NOMO-1 (cell line): ENCODE measurements at regions not wholly inside any gene's neighbourhood (a gene's known extent, or its start where the extent isn't known, plus 50 kb on each side); places are given as distances from the start of the nearest gene placed in this dataset.

ENCODE experiments used
- DNase-seq, 2 experiments: peaks; one replicate each; lab custom pipeline; 2025; ENCODE audit not compliant: unreplicated experiment in 2 of 2; lab: John Stamatoyannopoulos, UW

GRCh38 chr16:73505577-73505976, 457.6 kb upstream of the ZFHX3 start:
- DNase-seq, result no peak

GRCh38 chr16:73504591-73505575, 457.0 kb upstream of the ZFHX3 start:
- DNase-seq, result no peak

- no peak for DNase-seq
Measured at GRCh38 chr16:73503093-73503492, 455.2 kb upstream of the ZFHX3 start.

- DNase-seq, result no peak
Measured at GRCh38 chr16:73499276-73499675, 451.3 kb upstream of the ZFHX3 start.

- DNase-seq, result no peak
Measured at GRCh38 chr16:73485880-73486279, 438.0 kb upstream of the ZFHX3 start.

- DNase-seq, result no peak
Measured at GRCh38 chr16:73483934-73484711, 436.2 kb upstream of the ZFHX3 start.

GRCh38 chr16:73483076-73483791, 435.3 kb upstream of the ZFHX3 start:
- DNase-seq, result no peak

- DNase-seq, result no peak
Measured at GRCh38 chr16:73482310-73482709, 434.4 kb upstream of the ZFHX3 start.

GRCh38 chr16:73480381-73480780, 432.5 kb upstream of the ZFHX3 start:
- DNase-seq, result no peak

- no peak for DNase-seq
Measured at GRCh38 chr16:73473713-73474112, 425.8 kb upstream of the ZFHX3 start.

- no peak for DNase-seq
Measured at GRCh38 chr16:73464834-73465233, 416.9 kb upstream of the ZFHX3 start.

GRCh38 chr16:73459586-73459985, 411.7 kb upstream of the ZFHX3 start:
- DNase-seq, result no peak

- DNase-seq, result no peak
Measured at GRCh38 chr16:73457851-73458250, 409.9 kb upstream of the ZFHX3 start.

GRCh38 chr16:73448970-73449369, 401.0 kb upstream of the ZFHX3 start:
- no peak for DNase-seq

GRCh38 chr16:73447846-73448245, 399.9 kb upstream of the ZFHX3 start:
- no peak for DNase-seq

- no peak for DNase-seq
Measured at GRCh38 chr16:73434621-73435020, 386.7 kb upstream of the ZFHX3 start.

- no peak for DNase-seq
Measured at GRCh38 chr16:73433731-73434307, 385.9 kb upstream of the ZFHX3 start.

- DNase-seq, result no peak
Measured at GRCh38 chr16:73432850-73433730, 385.2 kb upstream of the ZFHX3 start.

- DNase-seq, result no peak
Measured at GRCh38 chr16:73430138-73430537, 382.2 kb upstream of the ZFHX3 start.

- DNase-seq, result no peak
Measured at GRCh38 chr16:73428121-73428520, 380.2 kb upstream of the ZFHX3 start.
